Psoas muscle (tissue), 7 donors: ENCODE measurements at regions not wholly inside any gene's neighbourhood (a gene's known extent, or its start where the extent isn't known, plus 50 kb on each side); places are given as distances from the start of the nearest gene placed in this dataset.

Source experiments
- ATAC-seq, 4 donors: fragments of 200-7000 bp; cut with Tn5 transposase; one replicate each; pipeline ENCODE4 v1.9.1; 2020; ENCODE audit warnings: moderate library complexity in 3 of 4, mild to moderate bottlenecking in 2 of 4
- DNase-seq, 2 donors: peaks; one replicate each; pipeline ENCODE4 v3.0.0-alpha.2; 2020
- H3K27ac ChIP-seq: fragments of 200-600 bp; one replicate; pipeline ENCODE4 v1.8.0; 2022
- H3K27me3 ChIP-seq, 3 donors: fragments of 200-600 bp in 1 of 3; one replicate each; pipeline versions ENCODE4 v1.6.1 to v1.8.0; 2013 to 2022; ENCODE audit warnings: low read length in 2 of 3, mild to moderate bottlenecking in 2 of 3, moderate library complexity in 1 of 3; ENCODE audit not compliant: insufficient read depth in 3 of 3
- H3K36me3 ChIP-seq, 2 donors: fragments of 200-600 bp in 1 of 2; one replicate each; pipeline versions ENCODE4 v1.6.1 to v1.8.0; 2013 to 2022; ENCODE audit warnings: low read depth in 1 of 2, mild to moderate bottlenecking in 1 of 2, moderate library complexity in 1 of 2; ENCODE audit not compliant: insufficient read depth in 1 of 2
- H3K4me1 ChIP-seq: fragments of 200-600 bp; one replicate; pipeline ENCODE4 v1.8.0; 2022
- H3K4me3 ChIP-seq: fragments of 200-600 bp; one replicate; pipeline ENCODE4 v1.8.0; 2022; ENCODE audit warnings: mild to moderate bottlenecking
- H3K9me3 ChIP-seq: fragments of 200-600 bp; one replicate; pipeline ENCODE4 v1.8.0; 2022
- CTCF ChIP-seq: fragments of 200-600 bp; IDR thresholded peaks from one replicate; pipeline ENCODE4 v1.8.0; 2022; ENCODE audit warnings: antibody characterized with exemption
- WGBS, 3 donors: extraction: QIAGEN DNeasy Blood & Tissue Kit; methylation state at CpG; one replicate each; pipeline versions ENCODE4 v1.1.6 to v1.1.7; 2013; 5-methylcytosine and 5-hydroxymethylcytosine counted together
- intact Hi-C, 2 donors: fragments of 100-400 bp; cut with DNase I; formaldehyde crosslinking; loops; one replicate each; pipeline versions ENCODE4 v1.11.0 to v1.14.2; 2022
- donor health status: healthy with polysubstance abuse.
- donor health status: DM: no; HTN: no; CAD: no; lungs with moderate emphysema.
- donor health status: Bipolar disorder and iron deficiency.
- donor health status: healthy.
- donor health status: DM: yes; HTN: yes; CAD: no.
- donor health status: DM: no; HTN: no; CAD: no.
- donor health status: DM: yes; HTN: yes; CAD: no.

DNA sequence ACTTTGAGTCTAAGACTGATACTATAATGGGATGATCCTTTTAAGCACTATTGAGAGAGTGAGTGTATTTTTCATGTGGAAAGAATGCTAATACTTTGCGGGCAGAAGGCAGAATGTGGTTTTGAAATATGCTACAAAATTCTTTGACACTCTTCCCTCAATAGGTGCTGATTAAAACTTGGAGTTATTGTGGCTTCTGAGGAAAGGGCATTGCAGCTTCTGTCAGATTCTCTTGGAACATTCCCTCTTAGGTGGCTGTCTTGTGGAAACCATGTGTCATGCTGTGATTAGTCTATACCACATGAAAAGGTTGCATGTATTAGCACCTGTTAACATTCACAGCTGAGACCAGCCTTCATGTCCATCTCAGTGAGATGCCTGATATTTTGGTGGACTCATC lies 547.0 kb downstream of the STIM2 start:
- no peak for ATAC-seq
- WGBS, 3 donors: 94 to 100% (median 95%) methylated on average over 1 of the region's 1 CpG
- DNase-seq: no peak
- Histone ChIP-seq H3K27me3 (no peaks in the 10 kb centered on the region), H3K4me1 (no peaks in the 10 kb centered on the region), H3K4me3 (no peak overlapping the region), H3K9me3 (peaks cover 8% of the 10 kb centered on the region), H3K36me3 (no peaks in the 10 kb centered on the region), H3K27ac (no peak overlapping the region)
- no peak for TF ChIP-seq CTCF
- intact Hi-C loops: no loop called here

DNA sequence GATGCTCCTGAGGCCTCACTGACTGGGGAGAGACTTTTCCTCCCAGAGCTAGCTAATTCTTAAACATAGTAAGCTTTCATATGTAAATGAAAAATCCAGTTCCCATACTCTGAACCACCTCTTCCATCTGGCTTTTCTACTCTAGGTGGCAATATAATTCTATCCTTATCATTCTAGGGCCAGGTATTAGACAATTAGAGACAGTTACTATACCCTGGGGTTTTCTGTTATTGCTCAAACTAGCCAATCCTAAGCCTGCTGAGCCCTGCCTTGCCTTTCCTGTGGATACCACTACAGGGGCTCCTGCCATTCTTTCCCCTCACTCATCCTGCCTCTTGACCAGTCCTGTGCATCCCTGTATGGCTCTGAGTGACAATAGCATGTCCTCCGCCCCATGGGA lies 552.0 kb downstream of the STIM2 start:
- DNase-seq (no peak), ATAC-seq (no peak)
- 91 to 97% (median 92%) methylated on average over 1 of the region's 1 CpG for WGBS, 3 donors
- Histone ChIP-seq H3K27ac (no peak overlapping the region), H3K4me3 (no peak overlapping the region), H3K4me1 (no peaks in the 10 kb centered on the region), H3K9me3 (no peaks in the 10 kb centered on the region), H3K27me3 (no peaks in the 10 kb centered on the region), H3K36me3 (no peaks in the 10 kb centered on the region)
- TF ChIP-seq CTCF: no peak
- intact Hi-C loops: no loop called here

- WGBS, 3 donors: 45 to 51% (median 49%) methylated on average over 3 of the region's 3 CpGs
- no peak for TF ChIP-seq CTCF
- Histone ChIP-seq H3K27ac (no peak overlapping the region), H3K36me3 (no peaks in the 10 kb centered on the region), H3K4me1 (no peaks in the 10 kb centered on the region), H3K4me3 (no peak overlapping the region), H3K9me3 (no peaks in the 10 kb centered on the region), H3K27me3 (no peaks in the 10 kb centered on the region)
- intact Hi-C loops: no loop called here
- no peak for DNase-seq
- no peak for ATAC-seq
Observed at GRCh38 chr4:27414887-27415731, 554.5 kb downstream of the STIM2 start.

GRCh38 chr4:27428661-27429060 lies 568.0 kb downstream of the STIM2 start:
- Histone ChIP-seq H3K36me3 (no peaks in the 10 kb centered on the region), H3K4me3 (no peak overlapping the region), H3K9me3 (peaks cover 3% of the 10 kb centered on the region), H3K4me1 (no peaks in the 10 kb centered on the region), H3K27me3 (no peaks in the 10 kb centered on the region), H3K27ac (no peak overlapping the region)
- TF ChIP-seq CTCF: no peak
- 27 to 29% (median 28%) methylated on average over 1 of the region's 1 CpG for WGBS, 3 donors
- no peak for DNase-seq
- intact Hi-C loops: no loop called here
- no peak for ATAC-seq

GRCh38 chr4:27429364-27429871 lies 568.8 kb downstream of the STIM2 start:
- H3K9me3 ChIP-seq: peaks cover 4% of the 10 kb centered on the region
- DNase-seq (no peak), ATAC-seq (peak in 2 of 4 donors; percentile 42 to 58)
- no peaks in the 10 kb centered on the region for H3K36me3 ChIP-seq
- 20 to 35% (median 29%) methylated on average over 5 of the region's 5 CpGs for WGBS, 3 donors
- H3K27ac ChIP-seq: no peak overlapping the region
- intact Hi-C loops: no loop called here
- no peaks in the 10 kb centered on the region for H3K4me1 ChIP-seq
- no peak for TF ChIP-seq CTCF
- H3K27me3 ChIP-seq: no peaks in the 10 kb centered on the region
- H3K4me3 ChIP-seq: no peak overlapping the region
